SK-N-SH (cell line): ENCODE measurements at regions not wholly inside any gene's neighbourhood (a gene's known extent, or its start where the extent isn't known, plus 50 kb on each side); places are given as distances from the start of the nearest gene placed in this dataset.

Source experiments
- CTCF ChIA-PET: fragments of 300-600, 350-600 bp; formaldehyde crosslinking; extraction: SDS; loops from one replicate; lab custom pipeline; 2021; lab: Yijun Ruan, JAX
- POLR2A ChIA-PET: fragments of 350-600 bp; sonication (Branson Sonifier 250); formaldehyde crosslinking; extraction: SDS; loops from one replicate; lab custom pipeline; 2020; ENCODE audit warnings: antibody characterized with exemption, inconsistent platforms; lab: Yijun Ruan, JAX
- DNase-seq: peaks from one replicate; pipeline ENCODE4 v3.0.0; 2012
- H2AFZ ChIP-seq: fragments of 200-600 bp; sonication (generic); 2 replicates; pipeline ENCODE4 v1.8.1; 2016; ENCODE audit warnings: antibody characterized with exemption, mild to moderate bottlenecking, low read depth
- H3F3A ChIP-seq: fragments of 200-600 bp; sonication (generic); replicated peaks from 2 replicates; pipeline ENCODE3; 2016; ENCODE audit warnings: antibody characterized with exemption, mild to moderate bottlenecking; ENCODE audit not compliant: insufficient read depth
- H3K27ac ChIP-seq, 2 experiments: fragments of 200-500 bp in 1 of 2; fragments of 200-600 bp in 1 of 2; sonication (Bioruptor generic) in 1 of 2; sonication (generic), shearing (Covaris generic) in 1 of 2; 2 replicates each; pipeline versions ENCODE4 v1.5.1 to v1.6.1; 2014 to 2016; ENCODE audit warnings: low read depth in 2 of 2, inconsistent platforms in 1 of 2, low read length in 1 of 2, mild to moderate bottlenecking in 1 of 2, mixed read lengths in 1 of 2
- H3K27me3 ChIP-seq: fragments of 200-600 bp; sonication (generic), shearing (Covaris generic); 2 replicates; pipeline ENCODE4 v1.6.1; 2016; ENCODE audit warnings: mixed run types; ENCODE audit not compliant: insufficient read depth
- H3K36me3 ChIP-seq, 2 experiments: fragments of 200-500 bp in 1 of 2; fragments of 200-600 bp in 1 of 2; sonication (Bioruptor generic) in 1 of 2; sonication (generic) in 1 of 2; replicated peaks in 1 of 2; 2 replicates each; pipeline versions ENCODE3 to v1.5.1; 2014 to 2016; ENCODE audit warnings: low read length in 1 of 2, mild to moderate bottlenecking in 1 of 2; ENCODE audit not compliant: insufficient read depth in 2 of 2, control insufficient read depth in 1 of 2
- H3K4me1 ChIP-seq, 2 experiments: fragments of 200-500 bp in 1 of 2; fragments of 200-600 bp in 1 of 2; sonication (Bioruptor generic) in 1 of 2; sonication (generic), shearing (Covaris generic) in 1 of 2; 2 replicates each; pipeline versions ENCODE4 v1.5.1 to v1.6.1; 2014 to 2016; ENCODE audit warnings: low read depth in 1 of 2, low read length in 1 of 2, mixed run types in 1 of 2; ENCODE audit not compliant: insufficient read depth in 2 of 2, control insufficient read depth in 1 of 2
- H3K4me2 ChIP-seq: fragments of 200-600 bp; sonication (generic), shearing (Covaris generic); 2 replicates; pipeline ENCODE4 v1.6.1; 2017; ENCODE audit warnings: mixed run types
- H3K4me3 ChIP-seq, 2 experiments: fragments of 200-500 bp in 1 of 2; fragments of 200-600 bp in 1 of 2; sonication (Bioruptor generic) in 1 of 2; sonication (generic), shearing (Covaris generic) in 1 of 2; 2 replicates each; pipeline versions ENCODE4 v1.5.1 to v1.8.1; 2014 to 2016; ENCODE audit warnings: low read depth in 2 of 2, inconsistent platforms in 1 of 2, low read length in 1 of 2, mild to moderate bottlenecking in 1 of 2, mixed read lengths in 1 of 2, moderate library complexity in 1 of 2
- H3K79me2 ChIP-seq: fragments of 200-600 bp; sonication (generic); 2 replicates; pipeline ENCODE4 v1.8.1; 2017; ENCODE audit warnings: mild to moderate bottlenecking; ENCODE audit not compliant: insufficient read depth
- H3K9ac ChIP-seq: fragments of 200-600 bp; sonication (generic); 2 replicates; pipeline ENCODE4 v1.6.1; 2017; ENCODE audit warnings: mixed run types
- H3K9me2 ChIP-seq: fragments of 200-600 bp; sonication (generic); 2 replicates; pipeline ENCODE4 v1.6.1; 2017; ENCODE audit warnings: mixed run types
- H3K9me3 ChIP-seq: fragments of 200-600 bp; sonication (generic); 2 replicates; pipeline ENCODE4 v1.6.1; 2017; ENCODE audit warnings: mixed run types, mild to moderate bottlenecking, moderate library complexity
- H4K20me1 ChIP-seq: fragments of 200-600 bp; sonication (generic); 2 replicates; pipeline ENCODE4 v1.6.1; 2017; ENCODE audit warnings: mild to moderate bottlenecking, mixed run types; ENCODE audit not compliant: insufficient read depth
- CHD2 ChIP-seq: fragments of 150-350 bp; IDR thresholded peaks from 2 replicates; pipeline ENCODE4 v1.6.1; 2018; ENCODE audit warnings: low read length; ENCODE audit not compliant: partially characterized antibody
- ELF1 ChIP-seq: IDR thresholded peaks from 2 replicates; pipeline ENCODE4 v1.4.0; 2012
- EP300 ChIP-seq, 2 experiments: IDR thresholded peaks; 2 replicates each; pipeline versions ENCODE4 v1.4.0 to v1.6.1; 2012; ENCODE audit warnings: borderline replicate concordance in 1 of 2, low read depth in 1 of 2, low read length in 1 of 2
- EZH2phosphoT487 ChIP-seq: fragments of 200-600 bp; sonication (generic); IDR thresholded peaks from 2 replicates; pipeline ENCODE4 v1.6.1; 2017; ENCODE audit warnings: low read depth, mixed run types, mild to moderate bottlenecking, antibody characterized with exemption, moderate library complexity, borderline replicate concordance
- FOXM1 ChIP-seq: IDR thresholded peaks from 2 replicates; pipeline ENCODE4 v1.4.0; 2012; ENCODE audit warnings: low read depth, mild to moderate bottlenecking
- JUND ChIP-seq: IDR thresholded peaks from 2 replicates; pipeline ENCODE4 v1.4.0; 2012
- NRF1 ChIP-seq: IDR thresholded peaks from 2 replicates; pipeline ENCODE4 v1.6.1; 2012; ENCODE audit warnings: low read depth, mild to moderate bottlenecking, low read length
- RAD21 ChIP-seq: IDR thresholded peaks from 2 replicates; pipeline ENCODE4 v1.6.1; 2012; ENCODE audit warnings: mild to moderate bottlenecking, low read length
- RCOR1 ChIP-seq: fragments of 150-350 bp; IDR thresholded peaks from 2 replicates; pipeline ENCODE4 v1.6.1; 2017; ENCODE audit warnings: antibody characterized with exemption, low read length
- RFX5 ChIP-seq: IDR thresholded peaks from 2 replicates; pipeline ENCODE4 v1.6.1; 2012; ENCODE audit warnings: mild to moderate bottlenecking, improper control_type of control experiment, low read length
- TAF1 ChIP-seq: IDR thresholded peaks from 2 replicates; pipeline ENCODE4 v1.6.1; 2012; ENCODE audit warnings: low read depth, mild to moderate bottlenecking, low read length, moderate library complexity, borderline replicate concordance
- TEAD4 ChIP-seq: IDR thresholded peaks from 2 replicates; pipeline ENCODE4 v1.4.0; 2012; ENCODE audit warnings: mild to moderate bottlenecking, borderline replicate concordance; ENCODE audit not compliant: insufficient read depth
- YY1 ChIP-seq: IDR thresholded peaks from 2 replicates; pipeline ENCODE4 v1.4.0; 2012; ENCODE audit warnings: low read depth, mild to moderate bottlenecking
- WGBS: methylation state at CpG from one replicate; pipeline ENCODE4 v1.1.6; 2017; ENCODE audit warnings: low lambda C conversion rate; 5-methylcytosine and 5-hydroxymethylcytosine counted together
- TF ChIP-seq, protein P1 (sequence below): fragments of 150-350 bp; IDR thresholded peaks from 2 replicates; pipeline ENCODE4 v1.6.1; 2017; ENCODE audit warnings: antibody characterized with exemption, low read length, low read depth, borderline replicate concordance
- TF ChIP-seq, protein P2 (sequence below): IDR thresholded peaks from 2 replicates; pipeline ENCODE4; 2012
- TF ChIP-seq, protein P3 (sequence below): fragments of 150-350 bp; IDR thresholded peaks from 2 replicates; pipeline ENCODE4 v1.6.1; 2016; ENCODE audit warnings: mild to moderate bottlenecking, low read depth, low read length
- TF ChIP-seq, protein P4 (sequence below): IDR thresholded peaks from 2 replicates; pipeline ENCODE4 v1.6.1; 2012; ENCODE audit warnings: mild to moderate bottlenecking, low read depth, low read length, moderate library complexity
- TF ChIP-seq, protein P5 (sequence below): fragments of 200-600 bp; sonication (generic); IDR thresholded peaks from 2 replicates; pipeline ENCODE4 v1.6.1; 2017; ENCODE audit warnings: antibody characterized with exemption, mild to moderate bottlenecking, moderate library complexity
- TF ChIP-seq, protein P6 (sequence below): IDR thresholded peaks from 2 replicates; pipeline ENCODE4 v1.4.0; 2012; ENCODE audit warnings: low read depth, borderline replicate concordance

DNA sequence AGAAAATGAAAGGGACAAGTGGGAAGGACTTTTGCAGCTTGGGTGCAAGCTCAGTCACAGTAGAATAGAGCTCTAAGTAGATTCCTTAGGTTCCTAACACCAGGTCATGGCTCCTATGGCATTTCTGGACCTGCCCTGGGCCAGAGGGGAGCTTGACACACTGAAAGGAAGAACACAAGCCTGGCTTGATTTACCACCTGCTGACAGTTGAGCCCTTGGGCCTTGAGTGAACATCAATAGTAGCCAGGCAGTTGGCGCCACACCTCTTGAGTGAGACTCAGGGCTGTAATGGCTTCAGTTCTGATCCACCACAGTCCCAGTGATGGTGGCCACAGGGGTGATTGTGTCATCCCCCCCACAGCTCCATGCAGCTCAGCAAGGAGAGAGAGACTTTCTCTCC, 221.9 kb upstream of the PCDH17 start:
- no CpG with 5 or more reads among the region's 1 CpG for WGBS
- no peaks in the 10 kb centered on the region for H3K9me2 ChIP-seq
- CTCF ChIA-PET: no interaction called here
- H3K4me1 ChIP-seq: no peaks in the 10 kb centered on the region
- no peaks in the 10 kb centered on the region for H4K20me1 ChIP-seq
- no peaks in the 10 kb centered on the region for H3K27me3 ChIP-seq
- no peak overlapping the region for H2AFZ ChIP-seq
- no peak overlapping the region for H3K27ac ChIP-seq
- no peak overlapping the region for H3K4me3 ChIP-seq
- H3K79me2 ChIP-seq: no peaks in the 10 kb centered on the region
- TF ChIP-seq, protein P1, sequence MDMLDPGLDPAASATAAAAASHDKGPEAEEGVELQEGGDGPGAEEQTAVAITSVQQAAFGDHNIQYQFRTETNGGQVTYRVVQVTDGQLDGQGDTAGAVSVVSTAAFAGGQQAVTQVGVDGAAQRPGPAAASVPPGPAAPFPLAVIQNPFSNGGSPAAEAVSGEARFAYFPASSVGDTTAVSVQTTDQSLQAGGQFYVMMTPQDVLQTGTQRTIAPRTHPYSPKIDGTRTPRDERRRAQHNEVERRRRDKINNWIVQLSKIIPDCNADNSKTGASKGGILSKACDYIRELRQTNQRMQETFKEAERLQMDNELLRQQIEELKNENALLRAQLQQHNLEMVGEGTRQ: no peak
- TF ChIP-seq NRF1 (no peak), RAD21 (no peak), RCOR1 (no peak), TAF1 (no peak), EP300 (IDR thresholded peaks at IDR 0.05; ENCODE audit: borderline replicate concordance in 1 of 2, low read depth in 1 of 2, low read length in 1 of 2) (no peak), ELF1 (no peak), CHD2 (no peak), RFX5 (no peak), FOXM1 (no peak), JUND (no peak), YY1 (no peak), EZH2phosphoT487 (no peak), TEAD4 (no peak)
- TF ChIP-seq, protein P2, sequence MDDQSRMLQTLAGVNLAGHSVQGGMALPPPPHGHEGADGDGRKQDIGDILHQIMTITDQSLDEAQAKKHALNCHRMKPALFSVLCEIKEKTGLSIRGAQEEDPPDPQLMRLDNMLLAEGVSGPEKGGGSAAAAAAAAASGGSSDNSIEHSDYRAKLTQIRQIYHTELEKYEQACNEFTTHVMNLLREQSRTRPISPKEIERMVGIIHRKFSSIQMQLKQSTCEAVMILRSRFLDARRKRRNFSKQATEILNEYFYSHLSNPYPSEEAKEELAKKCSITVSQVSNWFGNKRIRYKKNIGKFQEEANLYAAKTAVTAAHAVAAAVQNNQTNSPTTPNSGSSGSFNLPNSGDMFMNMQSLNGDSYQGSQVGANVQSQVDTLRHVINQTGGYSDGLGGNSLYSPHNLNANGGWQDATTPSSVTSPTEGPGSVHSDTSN: no peak
- TF ChIP-seq, protein P3, sequence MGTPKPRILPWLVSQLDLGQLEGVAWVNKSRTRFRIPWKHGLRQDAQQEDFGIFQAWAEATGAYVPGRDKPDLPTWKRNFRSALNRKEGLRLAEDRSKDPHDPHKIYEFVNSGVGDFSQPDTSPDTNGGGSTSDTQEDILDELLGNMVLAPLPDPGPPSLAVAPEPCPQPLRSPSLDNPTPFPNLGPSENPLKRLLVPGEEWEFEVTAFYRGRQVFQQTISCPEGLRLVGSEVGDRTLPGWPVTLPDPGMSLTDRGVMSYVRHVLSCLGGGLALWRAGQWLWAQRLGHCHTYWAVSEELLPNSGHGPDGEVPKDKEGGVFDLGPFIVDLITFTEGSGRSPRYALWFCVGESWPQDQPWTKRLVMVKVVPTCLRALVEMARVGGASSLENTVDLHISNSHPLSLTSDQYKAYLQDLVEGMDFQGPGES: no peak
- TF ChIP-seq, protein P4, sequence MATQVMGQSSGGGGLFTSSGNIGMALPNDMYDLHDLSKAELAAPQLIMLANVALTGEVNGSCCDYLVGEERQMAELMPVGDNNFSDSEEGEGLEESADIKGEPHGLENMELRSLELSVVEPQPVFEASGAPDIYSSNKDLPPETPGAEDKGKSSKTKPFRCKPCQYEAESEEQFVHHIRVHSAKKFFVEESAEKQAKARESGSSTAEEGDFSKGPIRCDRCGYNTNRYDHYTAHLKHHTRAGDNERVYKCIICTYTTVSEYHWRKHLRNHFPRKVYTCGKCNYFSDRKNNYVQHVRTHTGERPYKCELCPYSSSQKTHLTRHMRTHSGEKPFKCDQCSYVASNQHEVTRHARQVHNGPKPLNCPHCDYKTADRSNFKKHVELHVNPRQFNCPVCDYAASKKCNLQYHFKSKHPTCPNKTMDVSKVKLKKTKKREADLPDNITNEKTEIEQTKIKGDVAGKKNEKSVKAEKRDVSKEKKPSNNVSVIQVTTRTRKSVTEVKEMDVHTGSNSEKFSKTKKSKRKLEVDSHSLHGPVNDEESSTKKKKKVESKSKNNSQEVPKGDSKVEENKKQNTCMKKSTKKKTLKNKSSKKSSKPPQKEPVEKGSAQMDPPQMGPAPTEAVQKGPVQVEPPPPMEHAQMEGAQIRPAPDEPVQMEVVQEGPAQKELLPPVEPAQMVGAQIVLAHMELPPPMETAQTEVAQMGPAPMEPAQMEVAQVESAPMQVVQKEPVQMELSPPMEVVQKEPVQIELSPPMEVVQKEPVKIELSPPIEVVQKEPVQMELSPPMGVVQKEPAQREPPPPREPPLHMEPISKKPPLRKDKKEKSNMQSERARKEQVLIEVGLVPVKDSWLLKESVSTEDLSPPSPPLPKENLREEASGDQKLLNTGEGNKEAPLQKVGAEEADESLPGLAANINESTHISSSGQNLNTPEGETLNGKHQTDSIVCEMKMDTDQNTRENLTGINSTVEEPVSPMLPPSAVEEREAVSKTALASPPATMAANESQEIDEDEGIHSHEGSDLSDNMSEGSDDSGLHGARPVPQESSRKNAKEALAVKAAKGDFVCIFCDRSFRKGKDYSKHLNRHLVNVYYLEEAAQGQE: no peak
- TF ChIP-seq, protein P5, sequence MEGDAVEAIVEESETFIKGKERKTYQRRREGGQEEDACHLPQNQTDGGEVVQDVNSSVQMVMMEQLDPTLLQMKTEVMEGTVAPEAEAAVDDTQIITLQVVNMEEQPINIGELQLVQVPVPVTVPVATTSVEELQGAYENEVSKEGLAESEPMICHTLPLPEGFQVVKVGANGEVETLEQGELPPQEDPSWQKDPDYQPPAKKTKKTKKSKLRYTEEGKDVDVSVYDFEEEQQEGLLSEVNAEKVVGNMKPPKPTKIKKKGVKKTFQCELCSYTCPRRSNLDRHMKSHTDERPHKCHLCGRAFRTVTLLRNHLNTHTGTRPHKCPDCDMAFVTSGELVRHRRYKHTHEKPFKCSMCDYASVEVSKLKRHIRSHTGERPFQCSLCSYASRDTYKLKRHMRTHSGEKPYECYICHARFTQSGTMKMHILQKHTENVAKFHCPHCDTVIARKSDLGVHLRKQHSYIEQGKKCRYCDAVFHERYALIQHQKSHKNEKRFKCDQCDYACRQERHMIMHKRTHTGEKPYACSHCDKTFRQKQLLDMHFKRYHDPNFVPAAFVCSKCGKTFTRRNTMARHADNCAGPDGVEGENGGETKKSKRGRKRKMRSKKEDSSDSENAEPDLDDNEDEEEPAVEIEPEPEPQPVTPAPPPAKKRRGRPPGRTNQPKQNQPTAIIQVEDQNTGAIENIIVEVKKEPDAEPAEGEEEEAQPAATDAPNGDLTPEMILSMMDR: no peak
- TF ChIP-seq, protein P6, sequence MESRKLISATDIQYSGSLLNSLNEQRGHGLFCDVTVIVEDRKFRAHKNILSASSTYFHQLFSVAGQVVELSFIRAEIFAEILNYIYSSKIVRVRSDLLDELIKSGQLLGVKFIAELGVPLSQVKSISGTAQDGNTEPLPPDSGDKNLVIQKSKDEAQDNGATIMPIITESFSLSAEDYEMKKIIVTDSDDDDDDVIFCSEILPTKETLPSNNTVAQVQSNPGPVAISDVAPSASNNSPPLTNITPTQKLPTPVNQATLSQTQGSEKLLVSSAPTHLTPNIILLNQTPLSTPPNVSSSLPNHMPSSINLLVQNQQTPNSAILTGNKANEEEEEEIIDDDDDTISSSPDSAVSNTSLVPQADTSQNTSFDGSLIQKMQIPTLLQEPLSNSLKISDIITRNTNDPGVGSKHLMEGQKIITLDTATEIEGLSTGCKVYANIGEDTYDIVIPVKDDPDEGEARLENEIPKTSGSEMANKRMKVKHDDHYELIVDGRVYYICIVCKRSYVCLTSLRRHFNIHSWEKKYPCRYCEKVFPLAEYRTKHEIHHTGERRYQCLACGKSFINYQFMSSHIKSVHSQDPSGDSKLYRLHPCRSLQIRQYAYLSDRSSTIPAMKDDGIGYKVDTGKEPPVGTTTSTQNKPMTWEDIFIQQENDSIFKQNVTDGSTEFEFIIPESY: no peak
- TF ChIP-seq, all 33 proteins: peak for 0
- no peak for DNase-seq
- POLR2A ChIA-PET: no interaction called here
- no peak overlapping the region for H3K9ac ChIP-seq
- no peak overlapping the region for H3K4me2 ChIP-seq
- H3F3A ChIP-seq: no peaks in the 10 kb centered on the region
- no peaks in the 10 kb centered on the region for H3K36me3 ChIP-seq
- no peaks in the 10 kb centered on the region for H3K9me3 ChIP-seq
